DND-41 (cell line): ENCODE measurements at regions not wholly inside any gene's neighbourhood (a gene's known extent, or its start where the extent isn't known, plus 50 kb on each side); places are given as distances from the start of the nearest gene placed in this dataset.

Source experiments
- ATAC-seq: fragments of 200-7000 bp; cut with Tn5 transposase; 3 replicates; pipeline ENCODE4 v1.9.1; 2021; ENCODE audit warnings: low read depth; ENCODE audit not compliant: insufficient read depth
- DNase-seq: peaks from one replicate; pipeline ENCODE4 v3.0.0-alpha.2; 2020
- H2AFZ ChIP-seq: 2 replicates; pipeline ENCODE4 v1.6.0; 2012; ENCODE audit warnings: low read depth, low read length
- H3K27ac ChIP-seq: 2 replicates; pipeline ENCODE4 v1.5.1; 2012; ENCODE audit warnings: low read length, inconsistent platforms
- H3K27me3 ChIP-seq: fragments of 200-600 bp; sonication (generic); 2 replicates; pipeline ENCODE4 v1.6.0; 2012; ENCODE audit warnings: low read length, mild to moderate bottlenecking, inconsistent platforms; ENCODE audit not compliant: insufficient read depth, poor library complexity
- H3K36me3 ChIP-seq: 2 replicates; pipeline ENCODE4 v1.5.1; 2012; ENCODE audit warnings: low read length, inconsistent platforms; ENCODE audit not compliant: insufficient read depth
- H3K4me1 ChIP-seq: 2 replicates; pipeline ENCODE4 v1.5.1; 2012; ENCODE audit warnings: mild to moderate bottlenecking, low read length; ENCODE audit not compliant: insufficient read depth
- H3K4me2 ChIP-seq: 2 replicates; pipeline ENCODE4 v1.6.0; 2012; ENCODE audit warnings: mild to moderate bottlenecking, moderate library complexity, low read length, inconsistent platforms; ENCODE audit not compliant: insufficient read depth
- H3K4me3 ChIP-seq, 2 experiments: fragments of 200-600 bp in 1 of 2; shearing (Covaris generic) in 1 of 2; 2 replicates each; pipeline ENCODE4 v1.5.1; 2012 to 2016; ENCODE audit warnings: inconsistent platforms in 2 of 2, low read length in 2 of 2, mild to moderate bottlenecking in 2 of 2, low read depth in 1 of 2, moderate library complexity in 1 of 2
- H3K79me2 ChIP-seq: 2 replicates; pipeline ENCODE4 v1.6.0; 2012; ENCODE audit warnings: low read length, inconsistent platforms; ENCODE audit not compliant: insufficient read depth
- H3K9ac ChIP-seq: 2 replicates; pipeline ENCODE4 v1.6.0; 2012; ENCODE audit warnings: low read depth, mild to moderate bottlenecking, inconsistent platforms, low read length, moderate library complexity
- H3K9me3 ChIP-seq: 2 replicates; pipeline ENCODE4 v1.5.1; 2012; ENCODE audit warnings: low read length, moderate library complexity, mild to moderate bottlenecking, inconsistent platforms; ENCODE audit not compliant: insufficient read depth, severe bottlenecking
- H4K20me1 ChIP-seq: 2 replicates; pipeline ENCODE4 v1.6.0; 2012; ENCODE audit warnings: low read length; ENCODE audit not compliant: insufficient read depth
- EZH2 ChIP-seq: IDR thresholded peaks from 3 replicates; pipeline ENCODE4 v1.6.1; 2012; ENCODE audit warnings: borderline replicate concordance, low read depth, mild to moderate bottlenecking, moderate library complexity, low read length, inconsistent platforms; ENCODE audit not compliant: severe bottlenecking
- TF ChIP-seq, protein P1 (sequence below): IDR thresholded peaks from 2 replicates; pipeline ENCODE4 v1.5.1; 2012; ENCODE audit warnings: borderline replicate concordance, low read length, moderate library complexity, mild to moderate bottlenecking; ENCODE audit not compliant: poor library complexity, severe bottlenecking; ENCODE audit errors: extremely low read depth

DNA sequence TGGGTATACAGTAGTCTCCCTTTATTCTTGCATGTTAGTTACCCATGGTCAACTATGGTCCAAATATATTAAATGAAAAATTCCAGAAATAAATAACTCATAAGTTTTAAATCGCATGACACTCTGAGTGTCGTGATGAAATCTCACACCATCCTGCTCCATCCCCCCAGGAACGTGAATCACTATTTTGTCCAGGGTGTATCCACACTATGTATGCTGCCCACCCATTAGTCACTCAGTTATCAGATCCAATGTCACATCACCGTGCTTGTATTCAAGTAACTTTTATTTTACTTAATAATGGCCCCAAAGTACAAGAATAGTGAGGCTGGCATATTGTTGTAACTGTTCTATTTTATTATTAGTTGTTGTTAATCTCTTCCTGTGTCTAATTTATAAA is 115.8 kb upstream of the SERP2 start:
- Histone ChIP-seq H3K27ac (no peak overlapping the region), H3K36me3 (no peaks in the 10 kb centered on the region), H3K9me3 (no peaks in the 10 kb centered on the region), H3K79me2 (no peaks in the 10 kb centered on the region), H3K27me3 (no peaks in the 10 kb centered on the region), H3K4me1 (peaks cover 20% of the 10 kb centered on the region), H4K20me1 (no peaks in the 10 kb centered on the region), H2AFZ (no peak overlapping the region), H3K4me3 (no peak overlapping the region), H3K9ac (no peak overlapping the region), H3K4me2 (no peak overlapping the region)
- TF ChIP-seq EZH2, result no peak
- TF ChIP-seq, protein P1, sequence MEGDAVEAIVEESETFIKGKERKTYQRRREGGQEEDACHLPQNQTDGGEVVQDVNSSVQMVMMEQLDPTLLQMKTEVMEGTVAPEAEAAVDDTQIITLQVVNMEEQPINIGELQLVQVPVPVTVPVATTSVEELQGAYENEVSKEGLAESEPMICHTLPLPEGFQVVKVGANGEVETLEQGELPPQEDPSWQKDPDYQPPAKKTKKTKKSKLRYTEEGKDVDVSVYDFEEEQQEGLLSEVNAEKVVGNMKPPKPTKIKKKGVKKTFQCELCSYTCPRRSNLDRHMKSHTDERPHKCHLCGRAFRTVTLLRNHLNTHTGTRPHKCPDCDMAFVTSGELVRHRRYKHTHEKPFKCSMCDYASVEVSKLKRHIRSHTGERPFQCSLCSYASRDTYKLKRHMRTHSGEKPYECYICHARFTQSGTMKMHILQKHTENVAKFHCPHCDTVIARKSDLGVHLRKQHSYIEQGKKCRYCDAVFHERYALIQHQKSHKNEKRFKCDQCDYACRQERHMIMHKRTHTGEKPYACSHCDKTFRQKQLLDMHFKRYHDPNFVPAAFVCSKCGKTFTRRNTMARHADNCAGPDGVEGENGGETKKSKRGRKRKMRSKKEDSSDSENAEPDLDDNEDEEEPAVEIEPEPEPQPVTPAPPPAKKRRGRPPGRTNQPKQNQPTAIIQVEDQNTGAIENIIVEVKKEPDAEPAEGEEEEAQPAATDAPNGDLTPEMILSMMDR, result no peak
- no peak for ATAC-seq
- no peak for DNase-seq

DNA sequence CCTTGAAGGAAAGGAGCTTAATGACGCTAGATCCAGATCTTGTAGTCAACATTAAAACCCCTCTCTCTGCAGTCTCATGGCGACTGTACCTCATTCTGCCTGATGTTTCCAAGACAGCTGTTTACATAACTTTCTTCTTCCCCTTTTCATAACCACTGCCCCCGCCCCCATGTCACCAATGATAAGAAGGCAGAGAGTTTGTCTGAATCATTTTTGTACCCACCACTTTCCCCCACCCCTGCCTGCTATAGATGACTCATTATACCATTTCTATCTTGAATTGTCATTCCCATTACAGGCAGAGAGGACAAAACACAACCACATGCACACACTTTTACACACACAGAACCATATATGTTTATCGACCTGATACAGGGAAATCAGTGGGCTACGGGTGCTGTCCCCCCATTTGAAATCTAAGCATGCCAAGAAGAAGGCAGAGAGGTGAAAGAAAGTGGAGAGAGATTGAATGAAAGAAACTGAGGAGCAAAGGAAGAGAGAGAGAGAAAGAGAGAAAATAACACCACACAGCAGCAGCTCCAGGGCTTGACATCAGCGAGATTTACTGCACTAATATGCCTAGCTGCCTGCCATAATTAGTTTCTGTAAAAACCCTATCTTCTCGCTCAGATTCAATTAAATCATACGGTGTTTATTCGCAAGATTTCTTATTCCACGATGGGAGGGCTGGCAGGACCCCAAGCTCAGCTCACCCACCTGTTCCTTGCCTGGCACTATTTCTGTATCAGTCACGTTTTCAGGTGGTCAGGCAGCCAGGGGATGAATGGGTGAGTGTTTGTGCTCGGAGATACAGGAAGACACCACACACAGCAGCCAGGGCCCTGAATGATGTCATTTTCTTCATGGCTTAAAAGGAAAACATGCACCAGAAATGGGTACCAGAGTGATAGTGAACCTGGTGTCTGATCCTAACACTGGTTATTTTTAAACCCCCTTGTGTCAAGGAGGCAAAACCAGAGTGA is 114.3 kb upstream of the SERP2 start:
- ATAC-seq, result peak; percentile 76
- Histone ChIP-seq H4K20me1 (no peaks in the 10 kb centered on the region), H3K9ac (no peak overlapping the region), H3K9me3 (no peaks in the 10 kb centered on the region), H2AFZ (peak overlapping the region; percentile 18; the same call in 1 of the 2 replicates), H3K27ac (0 out of 2 replicates have a peak overlapping the region, but pooled peaks have one; percentile 33), H3K36me3 (no peaks in the 10 kb centered on the region), H3K4me2 (no peak overlapping the region), H3K79me2 (no peaks in the 10 kb centered on the region), H3K4me1 (peaks cover 20% of the 10 kb centered on the region), H3K4me3 (no peak overlapping the region), H3K27me3 (no peaks in the 10 kb centered on the region)
- TF ChIP-seq, protein P1, result no peak
- no peak for TF ChIP-seq EZH2
- DNase-seq, result peak; percentile 64

DNA sequence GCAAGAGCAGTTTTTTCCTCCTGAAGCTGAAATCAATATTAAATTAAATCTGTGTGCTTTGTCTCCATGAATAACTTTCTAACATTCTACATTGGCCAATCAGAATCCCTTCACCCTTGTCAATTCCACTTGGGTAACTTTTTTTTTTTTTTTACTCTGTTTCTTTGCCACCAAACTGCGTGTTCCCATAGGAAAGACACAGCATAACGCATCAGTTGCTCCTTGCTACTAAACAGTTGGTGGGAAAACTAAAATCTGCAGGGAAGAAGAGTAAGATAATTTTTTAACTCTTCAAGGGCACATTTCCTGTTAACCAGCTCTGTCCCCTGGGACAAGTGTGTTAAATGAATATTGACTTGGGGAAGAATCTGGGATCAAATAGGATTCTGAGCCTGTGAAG is 113.3 kb upstream of the SERP2 start:
- peaks cover 20% of the 10 kb centered on the region for H3K4me1 ChIP-seq
- H3K36me3 ChIP-seq, result no peaks in the 10 kb centered on the region
- no peaks in the 10 kb centered on the region for H3K27me3 ChIP-seq
- H4K20me1 ChIP-seq, result no peaks in the 10 kb centered on the region
- no peak overlapping the region for H3K9ac ChIP-seq
- H3K79me2 ChIP-seq, result no peaks in the 10 kb centered on the region
- DNase-seq, result no peak
- no peak overlapping the region for H3K4me2 ChIP-seq
- H3K9me3 ChIP-seq, result no peaks in the 10 kb centered on the region
- no peak overlapping the region for H2AFZ ChIP-seq
- TF ChIP-seq, protein P1, result no peak
- no peak for TF ChIP-seq EZH2
- H3K27ac ChIP-seq, result no peak overlapping the region
- no peak for ATAC-seq
- H3K4me3 ChIP-seq, result no peak overlapping the region
